DOHH2 (cell line): ENCODE measurements at regions not wholly inside any gene's neighbourhood (a gene's known extent, or its start where the extent isn't known, plus 50 kb on each side); places are given as distances from the start of the nearest gene placed in this dataset.

Source experiments
- H3F3A ChIP-seq: fragments of 200-600 bp; sonication (generic), shearing (Covaris generic); 2 replicates; pipeline ENCODE4 v1.6.0; 2016; ENCODE audit warnings: antibody characterized with exemption, mild to moderate bottlenecking; ENCODE audit not compliant: control insufficient read depth, insufficient read depth
- H3K27ac ChIP-seq: fragments of 200-600 bp; sonication (generic); 2 replicates; pipeline ENCODE4 v1.5.1; 2014; ENCODE audit warnings: low read depth, mild to moderate bottlenecking, low read length, moderate library complexity
- H3K27me3 ChIP-seq: fragments of 200-600 bp; sonication (generic); 2 replicates; pipeline ENCODE4 v1.6.1; 2014; ENCODE audit warnings: mild to moderate bottlenecking, low read length, mixed read lengths; ENCODE audit not compliant: control insufficient read depth
- H3K36me3 ChIP-seq: fragments of 200-600 bp; sonication (generic); 2 replicates; pipeline ENCODE4 v1.6.1; 2014; ENCODE audit warnings: mild to moderate bottlenecking, low read length, moderate library complexity, mixed read lengths; ENCODE audit not compliant: control insufficient read depth
- H3K4me1 ChIP-seq: fragments of 200-600 bp; sonication (generic); 2 replicates; pipeline ENCODE4 v1.6.1; 2014; ENCODE audit warnings: mild to moderate bottlenecking, low read length, mixed read lengths; ENCODE audit not compliant: control insufficient read depth
- H3K4me2 ChIP-seq: fragments of 200-600 bp; sonication (generic); 2 replicates; pipeline ENCODE4 v1.6.0; 2014; ENCODE audit warnings: mild to moderate bottlenecking, low read length, moderate library complexity
- H3K4me3 ChIP-seq: fragments of 200-600 bp; sonication (generic); 2 replicates; pipeline ENCODE4 v1.5.1; 2014; ENCODE audit warnings: mild to moderate bottlenecking, low read length, mixed read lengths
- H3K79me2 ChIP-seq: fragments of 200-600 bp; sonication (generic); 2 replicates; pipeline ENCODE4 v1.6.1; 2014; ENCODE audit warnings: mild to moderate bottlenecking, low read length, mixed read lengths; ENCODE audit not compliant: control insufficient read depth
- H3K9me2 ChIP-seq: fragments of 200-600 bp; sonication (generic); replicated peaks from 2 replicates; pipeline ENCODE4 v1.6.1; 2014; ENCODE audit warnings: mild to moderate bottlenecking, low read length, mixed read lengths; ENCODE audit not compliant: control insufficient read depth
- H3K9me3 ChIP-seq: fragments of 200-600 bp; sonication (generic); 2 replicates; pipeline ENCODE4 v1.6.1; 2014; ENCODE audit warnings: antibody characterized with exemption, low read length, mixed read lengths; ENCODE audit not compliant: control insufficient read depth, insufficient read depth
- H4K20me1 ChIP-seq: fragments of 200-600 bp; sonication (generic); 2 replicates; pipeline ENCODE4 v1.6.0; 2014; ENCODE audit warnings: low read depth, mild to moderate bottlenecking, antibody characterized with exemption, low read length, moderate library complexity; ENCODE audit not compliant: control insufficient read depth, insufficient read depth
- EZH2phosphoT487 ChIP-seq: fragments of 200-600 bp; sonication (generic); IDR thresholded peaks from 2 replicates; pipeline ENCODE4 v1.6.1; 2017; ENCODE audit warnings: borderline replicate concordance, mild to moderate bottlenecking, antibody characterized with exemption, low read length, moderate library complexity, mixed read lengths
- TF ChIP-seq, protein P1 (sequence below): fragments of 200-600 bp; sonication (generic); IDR thresholded peaks from one replicate; pipeline ENCODE4 v1.5.1; 2014; ENCODE audit warnings: antibody characterized with exemption, mild to moderate bottlenecking, low read depth, low read length; ENCODE audit not compliant: poor library complexity, severe bottlenecking

GRCh38 chr15:38029736-38030135, 95.3 kb downstream of the TMCO5A start:
- H3K27ac ChIP-seq, result no peak overlapping the region
- no peaks in the 10 kb centered on the region for H3K79me2 ChIP-seq
- TF ChIP-seq EZH2phosphoT487, result no peak
- TF ChIP-seq, protein P1, sequence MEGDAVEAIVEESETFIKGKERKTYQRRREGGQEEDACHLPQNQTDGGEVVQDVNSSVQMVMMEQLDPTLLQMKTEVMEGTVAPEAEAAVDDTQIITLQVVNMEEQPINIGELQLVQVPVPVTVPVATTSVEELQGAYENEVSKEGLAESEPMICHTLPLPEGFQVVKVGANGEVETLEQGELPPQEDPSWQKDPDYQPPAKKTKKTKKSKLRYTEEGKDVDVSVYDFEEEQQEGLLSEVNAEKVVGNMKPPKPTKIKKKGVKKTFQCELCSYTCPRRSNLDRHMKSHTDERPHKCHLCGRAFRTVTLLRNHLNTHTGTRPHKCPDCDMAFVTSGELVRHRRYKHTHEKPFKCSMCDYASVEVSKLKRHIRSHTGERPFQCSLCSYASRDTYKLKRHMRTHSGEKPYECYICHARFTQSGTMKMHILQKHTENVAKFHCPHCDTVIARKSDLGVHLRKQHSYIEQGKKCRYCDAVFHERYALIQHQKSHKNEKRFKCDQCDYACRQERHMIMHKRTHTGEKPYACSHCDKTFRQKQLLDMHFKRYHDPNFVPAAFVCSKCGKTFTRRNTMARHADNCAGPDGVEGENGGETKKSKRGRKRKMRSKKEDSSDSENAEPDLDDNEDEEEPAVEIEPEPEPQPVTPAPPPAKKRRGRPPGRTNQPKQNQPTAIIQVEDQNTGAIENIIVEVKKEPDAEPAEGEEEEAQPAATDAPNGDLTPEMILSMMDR, result no peak
- H3K4me1 ChIP-seq, result no peaks in the 10 kb centered on the region
- no peak overlapping the region for H3K4me3 ChIP-seq
- no peak overlapping the region for H3K4me2 ChIP-seq
- no peaks in the 10 kb centered on the region for H3K36me3 ChIP-seq
- 0 out of 2 replicates have a peak, but pooled peaks cover 4% of the 10 kb centered on the region for H3K9me3 ChIP-seq
- H3K27me3 ChIP-seq, result no peaks in the 10 kb centered on the region
- no peaks in the 10 kb centered on the region for H3K9me2 ChIP-seq
- H3F3A ChIP-seq, result no peaks in the 10 kb centered on the region
- no peaks in the 10 kb centered on the region for H4K20me1 ChIP-seq

GRCh38 chr15:38030609-38031008, 96.2 kb downstream of the TMCO5A start:
- Histone ChIP-seq H3K27ac (no peak overlapping the region), H3K27me3 (no peaks in the 10 kb centered on the region), H3K4me1 (no peaks in the 10 kb centered on the region), H3K4me2 (no peak overlapping the region), H3K4me3 (no peak overlapping the region), H3F3A (no peaks in the 10 kb centered on the region), H4K20me1 (no peaks in the 10 kb centered on the region), H3K79me2 (no peaks in the 10 kb centered on the region), H3K36me3 (no peaks in the 10 kb centered on the region), H3K9me3 (0 out of 2 replicates have a peak, but pooled peaks cover 4% of the 10 kb centered on the region), H3K9me2 (no peaks in the 10 kb centered on the region)
- TF ChIP-seq, protein P1, result no peak
- TF ChIP-seq EZH2phosphoT487, result no peak

DNA sequence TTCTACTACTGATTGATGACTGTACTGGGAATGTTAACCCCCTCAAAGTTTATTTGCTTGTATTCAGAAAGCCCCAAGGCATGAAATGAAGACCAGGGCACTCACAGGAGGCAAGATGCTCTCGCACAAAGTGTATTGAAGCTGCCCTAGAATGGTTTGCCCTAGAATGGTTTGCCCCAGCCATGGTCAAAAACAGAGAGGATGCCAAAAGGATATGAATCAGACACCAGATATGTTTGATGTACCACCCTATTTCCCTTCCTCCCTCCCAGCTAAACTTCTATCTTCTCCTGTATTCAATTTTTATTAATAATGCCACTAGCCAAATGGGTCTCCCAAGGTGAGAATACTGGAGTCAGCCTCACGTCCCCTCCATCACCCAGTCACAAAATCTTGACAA, 101.3 kb downstream of the TMCO5A start:
- no peak for TF ChIP-seq EZH2phosphoT487
- TF ChIP-seq, protein P1, result no peak
- Histone ChIP-seq H3K4me2 (no peak overlapping the region), H4K20me1 (no peaks in the 10 kb centered on the region), H3K27me3 (no peaks in the 10 kb centered on the region), H3K36me3 (no peaks in the 10 kb centered on the region), H3K9me3 (no peaks in the 10 kb centered on the region), H3K4me3 (no peak overlapping the region), H3K79me2 (no peaks in the 10 kb centered on the region), H3K9me2 (no peaks in the 10 kb centered on the region), H3K27ac (no peak overlapping the region), H3K4me1 (no peaks in the 10 kb centered on the region), H3F3A (no peaks in the 10 kb centered on the region)
